ENCODE measurements at regions not wholly inside any gene's neighbourhood (a gene's known extent, or its start where the extent isn't known, plus 50 kb on each side); places are given as distances from the start of the nearest gene placed in this dataset.

DNA sequence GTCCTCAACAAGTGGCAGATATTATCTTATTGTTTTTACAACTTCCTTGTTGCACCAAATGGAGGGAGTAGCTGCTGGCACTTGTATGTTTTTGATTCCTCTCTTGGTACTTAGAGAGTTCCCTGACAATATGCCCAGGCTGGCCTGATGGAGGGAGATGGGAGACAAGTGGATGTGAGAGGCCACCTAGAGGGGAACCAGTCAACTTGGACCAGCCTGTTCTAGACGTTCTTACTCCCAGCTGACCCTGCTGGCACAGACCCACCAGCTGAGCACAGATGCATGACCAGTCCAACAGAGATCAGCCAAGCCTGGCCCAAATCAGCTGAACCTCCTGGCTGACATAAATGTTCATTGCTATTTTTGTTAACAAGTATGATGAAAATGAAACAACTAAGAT, 60.9 kb upstream of the GDNF start:
- no peak for DNase-seq

DNA sequence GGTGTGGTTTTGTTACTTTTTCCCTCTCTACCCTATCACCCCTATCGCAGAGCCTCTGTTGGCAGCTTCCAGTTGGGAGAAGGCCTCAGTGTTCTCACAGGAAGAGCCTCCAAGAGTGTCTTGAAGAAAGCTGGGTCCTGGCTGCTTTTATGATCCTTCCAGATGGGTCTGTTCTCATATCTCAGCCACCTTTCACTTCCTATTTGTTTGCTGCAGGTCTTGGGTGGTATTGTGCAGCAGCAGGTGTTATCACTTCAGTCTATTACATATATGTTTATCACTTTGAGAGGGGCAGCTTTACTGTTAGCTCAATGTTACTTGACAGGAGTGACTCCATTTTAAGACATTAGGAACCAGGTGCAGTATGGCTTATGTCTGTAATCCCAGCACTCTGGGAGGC, 59.2 kb upstream of the GDNF start:
- no peak for DNase-seq

DNA sequence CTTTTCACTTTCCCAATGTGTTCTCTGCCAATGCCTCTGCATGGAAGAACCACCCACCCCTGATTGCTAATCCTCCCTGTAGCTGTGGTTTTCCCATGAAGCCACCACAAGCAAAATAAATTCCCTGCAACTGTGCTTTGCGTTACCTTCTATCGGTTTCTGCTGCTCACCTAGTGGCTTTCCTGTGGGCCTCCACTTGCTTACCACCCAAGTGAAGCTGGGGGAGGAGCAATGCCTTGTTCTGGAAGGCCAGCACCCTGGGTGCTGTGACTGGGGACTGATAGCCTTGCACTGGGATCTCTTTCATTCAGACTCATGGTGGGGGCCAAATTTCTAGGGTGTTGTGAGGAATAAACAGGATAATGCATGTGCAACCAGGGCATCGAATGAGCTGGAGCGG, 56.3 kb upstream of the GDNF start:
- no peak for DNase-seq

DNA sequence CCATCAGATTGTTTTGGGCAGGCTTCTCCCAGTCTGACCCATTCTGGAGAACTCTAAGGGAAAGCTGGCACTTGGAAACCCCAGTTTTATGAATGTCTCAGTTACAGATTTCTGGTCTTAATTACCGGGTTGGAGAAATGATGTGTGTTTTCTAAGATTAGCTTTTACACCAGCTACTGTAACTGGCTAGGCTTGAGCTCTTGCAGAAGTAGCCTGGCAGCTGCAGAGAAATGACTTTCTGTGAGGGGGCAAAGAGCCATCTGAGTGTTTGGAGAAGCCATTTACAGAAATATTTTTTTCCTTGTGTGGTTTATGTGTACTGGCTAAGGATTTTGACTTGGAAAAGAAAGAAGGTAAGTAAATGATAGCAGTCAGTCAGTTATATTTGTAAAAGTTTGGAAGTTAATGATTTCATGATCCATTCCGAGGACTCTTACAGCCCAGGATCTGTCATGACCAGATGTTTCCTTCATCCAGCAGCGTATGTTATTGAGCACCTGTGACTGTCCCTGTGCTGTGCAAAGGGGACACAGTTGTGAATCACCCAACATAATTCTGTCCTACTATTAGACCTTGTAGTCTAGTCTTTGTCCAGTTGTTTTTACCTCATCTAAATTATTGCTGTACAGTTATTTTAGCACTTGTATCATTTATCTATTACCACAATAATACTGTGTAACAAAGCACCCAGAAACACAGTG, 53.7 kb upstream of the GDNF start:
- DNase-seq = no peak

DNA sequence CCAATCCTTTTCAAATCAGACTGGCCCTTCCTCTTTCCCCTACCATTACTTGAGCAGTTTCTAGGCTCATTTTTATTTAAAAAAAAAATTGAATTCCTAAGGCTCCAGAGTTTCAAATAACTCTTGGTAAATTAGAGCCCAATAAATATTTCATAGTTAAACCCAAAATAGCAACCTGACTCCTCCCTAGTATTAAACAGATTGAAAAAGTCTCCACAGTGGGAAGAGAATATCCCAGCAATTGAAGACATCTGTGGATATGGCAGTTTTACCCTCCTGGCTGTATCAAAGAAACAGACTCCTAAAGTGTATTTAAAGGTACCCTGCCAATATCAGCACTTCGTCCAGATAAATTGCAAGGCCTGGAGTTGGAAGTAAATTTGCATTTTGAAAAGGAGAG, 52.7 kb upstream of the GDNF start:
- no peak for DNase-seq

DNA sequence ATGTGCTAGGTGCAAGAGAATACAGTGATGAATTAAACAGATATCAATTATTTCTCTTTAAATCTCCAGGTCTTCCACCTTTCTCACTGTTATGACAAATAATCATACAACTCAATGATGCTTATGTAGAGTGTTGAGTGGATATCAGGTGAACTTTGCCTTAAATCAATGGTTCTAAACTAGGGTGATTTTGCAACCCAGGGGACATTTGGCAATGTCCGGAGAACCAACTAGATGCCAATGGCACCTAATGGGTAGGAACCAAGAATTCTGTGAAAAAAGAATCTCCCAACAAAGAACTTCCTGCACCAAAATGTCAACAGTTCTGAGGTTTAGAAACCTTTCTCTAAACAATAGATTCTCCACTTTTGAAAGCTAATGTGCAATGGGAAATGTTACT, 52.0 kb upstream of the GDNF start:
- DNase-seq = no peak

DNA sequence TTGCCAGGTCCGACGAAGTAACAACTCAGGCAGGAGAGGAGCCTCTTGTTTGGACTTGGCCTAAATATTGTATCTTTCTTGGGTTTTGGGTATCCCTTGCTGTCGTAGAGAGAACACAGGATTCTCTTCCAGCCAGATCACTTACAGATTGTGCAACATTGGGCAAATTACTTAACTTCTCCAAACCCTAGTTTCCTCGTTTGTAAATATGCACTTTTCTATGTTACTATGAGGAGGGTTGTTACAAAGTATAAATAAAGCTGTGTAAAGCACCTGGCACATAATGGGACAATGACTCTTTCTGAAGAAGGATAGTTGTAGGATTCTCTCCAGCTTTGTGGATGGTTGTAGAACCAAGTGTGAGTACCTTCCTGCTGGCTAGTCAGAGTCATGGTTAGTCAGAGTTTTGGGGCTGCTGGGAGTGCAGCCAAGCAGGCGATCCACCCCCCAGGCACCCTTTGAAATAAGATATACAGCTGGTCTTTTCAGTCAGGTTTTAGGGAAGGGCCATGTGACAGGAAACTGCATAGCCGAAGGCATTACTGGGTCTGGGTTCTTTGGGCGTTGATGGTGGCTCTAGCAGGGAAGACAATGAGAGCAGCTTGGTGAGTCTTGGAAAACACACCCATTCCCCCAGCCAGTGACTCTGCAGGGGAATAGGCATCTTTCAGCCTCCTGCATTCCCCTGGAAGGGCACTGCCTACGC, 49.9 kb upstream of the GDNF start:
- no peak for DNase-seq

Measured in stimulated activated CD4-positive, alpha-beta T cell treated with anti-CD3 and anti-CD28 coated beads, Interleukin-1b, Interleukin-23, amount 100 ng/mL, for 48 hours (primary cell).